ENCODE measurements at regions not wholly inside any gene's neighbourhood (a gene's known extent, or its start where the extent isn't known, plus 50 kb on each side); places are given as distances from the start of the nearest gene placed in this dataset.

GRCh38 chr12:105831372-105831771, 307.4 kb downstream of the NUAK1 start:
- TF ChIP-seq POLR2A (IDR thresholded peaks at IDR 0.05) (no peak), CTCF (IDR thresholded peaks at IDR 0.05) (no peak)

All from uterus (tissue), 2 donors.